PC-3 (cell line): ENCODE measurements at regions not wholly inside any gene's neighbourhood (a gene's known extent, or its start where the extent isn't known, plus 50 kb on each side); places are given as distances from the start of the nearest gene placed in this dataset.

ENCODE experiments used
- EZH2 ChIP-seq: fragments of 300-600 bp; sonication (generic); IDR thresholded peaks from one replicate; pipeline ENCODE4 v1.6.1; 2017; ENCODE audit warnings: antibody characterized with exemption, mild to moderate bottlenecking, low read length; ENCODE audit not compliant: unreplicated experiment
- EZH2phosphoT487 ChIP-seq: fragments of 300-600 bp; sonication (generic); IDR thresholded peaks from 2 replicates; pipeline ENCODE4 v1.6.1; 2018; ENCODE audit warnings: mild to moderate bottlenecking, antibody characterized with exemption, low read length, borderline replicate concordance
- TF ChIP-seq, protein P1 (sequence below): fragments of 300-600 bp; sonication (generic); conservative IDR thresholded peaks from 2 replicates; pipeline ENCODE4 v1.5.1; 2017; ENCODE audit warnings: antibody characterized with exemption, low read depth, mild to moderate bottlenecking, low read length

DNA sequence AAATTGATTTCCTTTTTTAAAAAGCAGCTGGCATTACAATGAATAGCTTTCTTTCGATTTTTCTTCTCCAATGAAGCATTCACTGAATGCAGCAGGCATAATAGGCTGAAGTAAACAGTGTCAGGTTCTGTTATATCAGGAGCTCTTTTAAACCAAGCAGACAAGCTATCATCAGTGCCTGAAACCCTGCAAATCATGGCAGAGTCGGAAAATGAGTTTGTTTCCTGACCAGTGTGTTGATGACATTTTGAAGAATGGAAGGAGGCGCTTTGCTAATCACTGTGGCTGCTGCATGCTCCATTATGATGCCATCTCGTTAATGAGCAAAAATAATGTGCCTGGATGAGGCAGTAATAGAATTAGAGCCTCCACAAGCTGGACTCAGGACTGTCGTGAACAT, 284.5 kb downstream of the ZNF608 start:
- TF ChIP-seq, protein P1, sequence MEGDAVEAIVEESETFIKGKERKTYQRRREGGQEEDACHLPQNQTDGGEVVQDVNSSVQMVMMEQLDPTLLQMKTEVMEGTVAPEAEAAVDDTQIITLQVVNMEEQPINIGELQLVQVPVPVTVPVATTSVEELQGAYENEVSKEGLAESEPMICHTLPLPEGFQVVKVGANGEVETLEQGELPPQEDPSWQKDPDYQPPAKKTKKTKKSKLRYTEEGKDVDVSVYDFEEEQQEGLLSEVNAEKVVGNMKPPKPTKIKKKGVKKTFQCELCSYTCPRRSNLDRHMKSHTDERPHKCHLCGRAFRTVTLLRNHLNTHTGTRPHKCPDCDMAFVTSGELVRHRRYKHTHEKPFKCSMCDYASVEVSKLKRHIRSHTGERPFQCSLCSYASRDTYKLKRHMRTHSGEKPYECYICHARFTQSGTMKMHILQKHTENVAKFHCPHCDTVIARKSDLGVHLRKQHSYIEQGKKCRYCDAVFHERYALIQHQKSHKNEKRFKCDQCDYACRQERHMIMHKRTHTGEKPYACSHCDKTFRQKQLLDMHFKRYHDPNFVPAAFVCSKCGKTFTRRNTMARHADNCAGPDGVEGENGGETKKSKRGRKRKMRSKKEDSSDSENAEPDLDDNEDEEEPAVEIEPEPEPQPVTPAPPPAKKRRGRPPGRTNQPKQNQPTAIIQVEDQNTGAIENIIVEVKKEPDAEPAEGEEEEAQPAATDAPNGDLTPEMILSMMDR, result no peak
- TF ChIP-seq EZH2phosphoT487, result no peak
- TF ChIP-seq EZH2, result no peak
